ENCODE measurements at regions not wholly inside any gene's neighbourhood (a gene's known extent, or its start where the extent isn't known, plus 50 kb on each side); places are given as distances from the start of the nearest gene placed in this dataset.

DNA sequence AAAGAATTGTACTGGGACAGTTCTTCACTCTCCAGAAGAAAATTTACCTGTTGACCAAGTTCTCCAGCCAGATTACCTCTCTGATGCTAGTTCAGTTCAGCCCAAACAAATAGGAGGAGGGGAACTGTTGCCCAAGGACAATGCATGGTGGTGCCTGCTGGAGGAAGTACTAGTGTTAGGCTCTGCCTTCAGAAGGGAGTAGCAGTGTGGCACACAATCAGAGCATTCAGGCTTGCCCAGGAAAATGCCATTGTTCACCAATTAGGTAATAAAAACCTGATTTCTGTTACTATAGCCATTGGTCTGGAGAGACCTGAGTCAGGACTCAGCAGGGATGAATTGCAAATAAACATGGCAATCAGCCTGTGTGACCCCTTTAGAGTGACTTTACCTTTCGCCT is 720.8 kb upstream of the ZNF608 start:
- no peak overlapping the region for H3K4me3 ChIP-seq (ENCODE audit: low read depth, low read length)
- no peak for TF ChIP-seq CTCF (IDR thresholded peaks at IDR 0.05; ENCODE audit: low read depth, low read length)

DNA sequence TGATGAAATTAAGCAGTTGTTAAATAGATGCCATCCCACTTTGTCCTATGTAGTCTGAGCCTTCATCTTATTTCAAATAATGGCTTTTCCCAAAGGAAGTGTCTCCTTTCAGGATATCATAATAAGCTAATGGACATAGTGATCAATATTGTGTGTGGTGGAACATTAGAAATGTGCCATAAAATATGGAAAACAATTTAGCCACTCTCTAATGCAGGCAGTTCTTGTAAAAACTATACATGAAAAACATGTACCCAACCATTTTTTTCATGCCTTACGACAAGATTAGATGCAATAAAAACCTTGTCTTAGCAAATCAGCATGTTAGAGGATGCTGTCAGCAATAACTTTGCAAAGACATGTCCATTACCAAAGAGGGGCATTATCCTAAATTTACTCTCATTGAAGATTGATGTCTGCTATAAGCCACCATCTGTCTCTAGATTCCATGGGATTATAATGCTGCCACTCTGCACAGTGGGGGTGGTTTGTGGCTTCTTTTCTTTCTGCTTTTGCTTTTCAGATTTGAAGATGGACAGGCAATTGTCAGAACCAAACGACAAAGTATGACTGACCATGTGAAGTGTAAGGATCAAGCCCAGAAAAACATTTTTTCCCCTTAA is 724.0 kb upstream of the ZNF608 start:
- Histone ChIP-seq H3K27me3 (ENCODE audit: insufficient read depth, low read depth, severe bottlenecking) (no peaks in the 10 kb centered on the region), H3K9me3 (ENCODE audit: severe bottlenecking) (no peaks in the 10 kb centered on the region), H3K27ac (peak overlapping the region; percentile 76), H3K36me3 (no peaks in the 10 kb centered on the region), H3K4me3 (ENCODE audit: low read depth, low read length) (no peak overlapping the region)
- no peak for TF ChIP-seq CTCF (IDR thresholded peaks at IDR 0.05; ENCODE audit: low read depth, low read length)
- DNase-seq: peak; percentile 68

More for the DNA sequence above, 720.8 kb upstream of the ZNF608 start:
- DNase-seq: no peak
- Histone ChIP-seq H3K36me3 (no peaks in the 10 kb centered on the region), H3K9me3 (ENCODE audit: severe bottlenecking) (peaks cover 2% of the 10 kb centered on the region), H3K27me3 (ENCODE audit: insufficient read depth, low read depth, severe bottlenecking) (no peaks in the 10 kb centered on the region), H3K27ac (no peak overlapping the region)

DNA sequence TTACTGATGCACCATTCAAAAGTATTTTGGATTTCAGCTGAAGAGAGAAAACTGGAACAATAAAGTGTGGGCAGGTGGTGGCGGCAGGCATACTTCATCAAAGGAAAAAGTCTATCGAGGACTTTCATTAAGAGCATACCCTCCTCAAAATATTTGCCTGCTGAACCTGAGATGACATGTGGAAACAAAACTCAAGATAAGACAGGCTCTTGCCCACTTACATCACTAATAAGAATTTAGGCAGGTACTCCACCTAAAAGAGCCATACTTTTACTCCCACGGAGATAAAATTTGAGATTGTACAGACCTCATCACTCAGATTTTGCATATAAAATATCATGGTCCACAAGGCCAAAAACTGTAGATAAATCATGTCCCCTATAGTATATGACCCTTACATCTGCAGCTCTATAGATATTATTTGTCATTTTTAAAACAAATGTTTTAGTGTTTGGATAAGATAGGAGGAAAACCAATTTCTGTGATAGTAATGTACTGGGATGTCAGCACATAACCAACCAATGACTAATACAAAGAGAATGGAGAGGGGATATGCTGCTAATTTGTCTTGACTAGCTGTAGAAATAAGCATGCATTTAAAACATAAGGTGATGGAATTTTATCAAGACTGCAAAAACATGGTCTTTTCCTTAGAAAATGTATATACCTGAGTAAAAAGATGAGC is 730.6 kb upstream of the ZNF608 start:
- no peak overlapping the region for H3K27ac ChIP-seq
- no peaks in the 10 kb centered on the region for H3K36me3 ChIP-seq
- H3K27me3 ChIP-seq (ENCODE audit: insufficient read depth, low read depth, severe bottlenecking): no peaks in the 10 kb centered on the region
- no peak overlapping the region for H3K4me3 ChIP-seq (ENCODE audit: low read depth, low read length)
- DNase-seq: no peak
- H3K9me3 ChIP-seq (ENCODE audit: severe bottlenecking): no peaks in the 10 kb centered on the region
- no peak for TF ChIP-seq CTCF (IDR thresholded peaks at IDR 0.05; ENCODE audit: low read depth, low read length)

GRCh38 chr5:125477586-125477975 is 731.1 kb upstream of the ZNF608 start:
- H3K27ac ChIP-seq: no peak overlapping the region
- H3K9me3 ChIP-seq (ENCODE audit: severe bottlenecking): no peaks in the 10 kb centered on the region
- no peaks in the 10 kb centered on the region for H3K27me3 ChIP-seq (ENCODE audit: insufficient read depth, low read depth, severe bottlenecking)
- no peak for DNase-seq
- no peak for TF ChIP-seq CTCF (IDR thresholded peaks at IDR 0.05; ENCODE audit: low read depth, low read length)
- no peaks in the 10 kb centered on the region for H3K36me3 ChIP-seq
- no peak overlapping the region for H3K4me3 ChIP-seq (ENCODE audit: low read depth, low read length)

DNA sequence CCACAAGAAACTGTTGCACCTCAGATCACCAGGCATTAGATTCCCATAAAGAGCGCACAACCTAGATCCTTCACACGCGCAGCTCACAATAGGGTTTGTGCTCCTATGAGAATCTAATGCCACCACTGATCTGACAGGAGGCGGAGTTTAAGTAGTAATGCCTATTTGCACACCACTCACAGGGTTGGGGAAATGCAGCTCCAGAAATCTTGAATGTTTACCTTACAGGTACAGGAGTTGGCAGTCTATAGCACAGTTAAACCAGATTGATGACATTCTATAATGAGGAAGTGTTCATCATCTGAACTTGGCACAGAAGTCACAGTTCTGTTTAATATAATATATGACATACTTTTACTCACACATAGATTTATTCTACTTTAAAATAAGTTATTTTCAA is 732.2 kb upstream of the ZNF608 start:
- Histone ChIP-seq H3K27me3 (ENCODE audit: insufficient read depth, low read depth, severe bottlenecking) (no peaks in the 10 kb centered on the region), H3K27ac (no peak overlapping the region), H3K4me3 (ENCODE audit: low read depth, low read length) (no peak overlapping the region), H3K36me3 (no peaks in the 10 kb centered on the region), H3K9me3 (ENCODE audit: severe bottlenecking) (no peaks in the 10 kb centered on the region)
- no peak for DNase-seq
- TF ChIP-seq CTCF (IDR thresholded peaks at IDR 0.05; ENCODE audit: low read depth, low read length): no peak

Data from WERI-Rb-1 (cell line).